K562 (cell line): ENCODE measurements at regions not wholly inside any gene's neighbourhood (a gene's known extent, or its start where the extent isn't known, plus 50 kb on each side); places are given as distances from the start of the nearest gene placed in this dataset.
A peak's percentile ranks its signal among the peaks of the same experiment; 100 is the strongest.

Experiments
- ARID1B ChIP-seq: fragments of 450-650 bp; IDR thresholded peaks from 2 replicates; pipeline ENCODE4 v1.6.1; 2016; ENCODE audit warnings: antibody characterized with exemption, mild to moderate bottlenecking, inconsistent platforms
- CBFA2T2 ChIP-seq: fragments of 450-650 bp; conservative IDR thresholded peaks from 2 replicates; pipeline ENCODE4 v1.6.1; 2017; ENCODE audit warnings: mild to moderate bottlenecking
- CC2D1A ChIP-seq: fragments of 450-650 bp; IDR thresholded peaks from 2 replicates; pipeline ENCODE4 v1.6.1; 2017; ENCODE audit warnings: mild to moderate bottlenecking
- CXXC5 ChIP-seq: fragments of 250-450 bp; sonication (Bioruptor Pico); IDR thresholded peaks from 2 replicates; pipeline ENCODE4 v1.8.0; 2022; ENCODE audit warnings: inconsistent platforms, mild to moderate bottlenecking, moderate library complexity
- DPF2 ChIP-seq: fragments of 450-650 bp; IDR thresholded peaks from 2 replicates; pipeline ENCODE4 v1.6.1; 2016
- ELF4 ChIP-seq: fragments of 450-650 bp; formaldehyde crosslinking; IDR thresholded peaks from 2 replicates; pipeline ENCODE4 v1.4.0; 2022; ENCODE audit warnings: missing genetic modification characterization
- EP300 ChIP-seq: IDR thresholded peaks from 2 replicates; pipeline ENCODE4 v1.6.1; 2012; ENCODE audit warnings: low read length, improper control_type of control experiment
- KLF16 ChIP-seq: IDR thresholded peaks from 2 replicates; pipeline ENCODE4 v1.6.1; 2016; ENCODE audit warnings: antibody characterized with exemption
- NCOR1 ChIP-seq: fragments of 450-650 bp; IDR thresholded peaks from 2 replicates; pipeline ENCODE4 v1.6.1; 2016; ENCODE audit warnings: mild to moderate bottlenecking, moderate library complexity
- NFIC ChIP-seq: fragments of 450-650 bp; IDR thresholded peaks from 2 replicates; pipeline ENCODE4 v1.6.1; 2017; ENCODE audit warnings: mild to moderate bottlenecking, inconsistent platforms
- PRDM10 ChIP-seq: fragments of 450-650 bp; IDR thresholded peaks from 2 replicates; pipeline ENCODE4 v1.6.1; 2018; ENCODE audit not compliant: partially characterized antibody
- SMARCE1 ChIP-seq: fragments of 450-650 bp; IDR thresholded peaks from 2 replicates; pipeline ENCODE4 v1.7.1; 2016; ENCODE audit warnings: mild to moderate bottlenecking
- TAL1 ChIP-seq: fragments of 450-650 bp; IDR thresholded peaks from 2 replicates; pipeline ENCODE4 v1.6.1; 2016; ENCODE audit warnings: mild to moderate bottlenecking

- TF ChIP-seq PRDM10: peak; percentile 26
- TF ChIP-seq NFIC: peak; percentile 55
- TF ChIP-seq DPF2: peak; percentile 44; the same call in 1 of the 2 replicates
- 0 out of 2 replicates have a peak, but pooled peaks have one; percentile 42 for TF ChIP-seq SMARCE1
- 0 out of 2 replicates have a peak, but pooled peaks have one; percentile 33 for TF ChIP-seq CC2D1A
- peak; percentile 16; the same call in 1 of the 2 replicates for TF ChIP-seq EP300
- TF ChIP-seq ARID1B: peak; percentile 92
- peak; percentile 51; the same call in 1 of the 2 replicates for TF ChIP-seq KLF16
- TF ChIP-seq CXXC5 (CRISPR knock-in tag): peak; percentile 20; the same call in 1 of the 2 replicates
- TF ChIP-seq ELF4 (CRISPR knock-in tag): peak; percentile 67; the same call in 1 of the 2 replicates
- peak; percentile 83 for TF ChIP-seq CBFA2T2
- TF ChIP-seq NCOR1: peak; percentile 88
- peak; percentile 86 for TF ChIP-seq TAL1
Observed at GRCh38 chr11:71738317-71738716, 94.7 kb upstream of the DEFB108B start (continued).
